Activated CD4-positive, CD25-positive, alpha-beta regulatory T cell treated with anti-CD3 and anti-CD28 coated beads, Interleukin-2, amount 50 U/mL, for 24 hours (primary cell): ENCODE measurements at regions not wholly inside any gene's neighbourhood (a gene's known extent, or its start where the extent isn't known, plus 50 kb on each side); places are given as distances from the start of the nearest gene placed in this dataset.

Source experiments
- ATAC-seq, 2 donors: fragments of 150-1000 bp; cut with Tn5 transposase; one replicate each; pipeline ENCODE4 v1.10.0; 2021; ENCODE audit warnings: mild to moderate bottlenecking in 1 of 2, moderate library complexity in 1 of 2

DNA sequence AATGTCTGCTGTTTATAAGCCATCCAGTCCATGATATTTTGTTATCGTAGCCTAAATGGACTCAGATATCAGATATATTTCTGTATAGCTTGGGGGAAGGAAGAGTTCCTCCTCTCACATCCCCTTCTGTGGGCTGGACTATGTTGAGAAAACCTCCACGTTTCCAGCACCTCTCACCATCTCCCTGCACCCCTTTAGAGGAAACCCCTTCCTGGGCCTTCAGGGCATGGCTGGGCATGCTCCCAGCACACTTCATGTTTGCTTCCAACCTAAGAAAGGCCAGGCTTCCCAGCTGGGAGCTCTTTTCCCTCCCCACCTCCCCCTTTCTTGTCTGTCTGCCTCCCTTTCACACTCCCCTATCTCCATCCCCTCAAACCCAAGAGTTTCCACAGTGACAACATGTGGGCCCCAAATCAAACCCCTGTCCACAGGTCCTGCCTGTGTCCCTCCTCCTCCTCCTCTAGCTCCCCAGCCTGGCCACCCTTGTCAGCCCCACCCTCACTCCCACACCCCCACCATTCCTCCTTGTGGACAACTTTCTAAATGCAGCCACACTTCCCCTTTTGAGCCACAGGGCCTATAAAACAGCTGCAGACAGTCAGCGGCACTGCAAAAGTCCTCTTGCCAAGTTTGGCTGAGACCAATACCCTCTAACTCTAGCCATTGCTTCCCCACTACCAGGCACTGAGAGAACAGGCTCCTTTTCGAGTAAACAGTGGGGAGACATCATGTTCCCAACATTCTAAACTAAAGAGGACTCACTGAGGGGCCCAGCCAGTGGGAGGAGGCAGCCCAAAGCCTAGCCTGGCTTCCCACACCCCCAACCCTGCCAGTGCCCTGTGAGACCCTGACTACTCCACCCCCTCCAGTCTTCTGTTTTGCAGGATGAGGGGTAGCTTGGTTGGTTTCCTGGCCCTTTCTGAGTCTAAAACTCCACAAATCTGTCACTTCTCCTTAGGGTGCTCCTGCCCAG is 120.5 kb downstream of the ZFP36L2 start:
- ATAC-seq: no peak

DNA sequence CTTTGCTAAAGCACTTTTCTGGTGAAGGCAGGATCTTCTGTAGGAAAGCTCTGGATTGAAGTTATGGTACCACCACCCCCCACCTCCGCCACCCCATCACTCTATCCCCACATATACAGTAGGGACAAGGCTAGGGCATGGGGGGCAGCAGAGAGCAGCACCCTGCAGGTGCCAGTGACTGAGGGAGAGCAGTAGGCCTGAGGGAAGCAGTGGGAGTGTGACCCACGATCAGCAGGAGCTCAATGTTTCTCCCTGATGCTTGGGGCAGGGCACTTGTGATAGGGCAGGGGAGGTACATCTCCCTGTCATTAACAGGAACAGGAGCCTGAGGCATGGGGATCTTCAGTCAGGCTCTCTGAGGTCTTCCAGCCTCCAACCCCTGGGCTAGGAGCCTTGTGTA is 121.6 kb downstream of the ZFP36L2 start:
- ATAC-seq: no peak

DNA sequence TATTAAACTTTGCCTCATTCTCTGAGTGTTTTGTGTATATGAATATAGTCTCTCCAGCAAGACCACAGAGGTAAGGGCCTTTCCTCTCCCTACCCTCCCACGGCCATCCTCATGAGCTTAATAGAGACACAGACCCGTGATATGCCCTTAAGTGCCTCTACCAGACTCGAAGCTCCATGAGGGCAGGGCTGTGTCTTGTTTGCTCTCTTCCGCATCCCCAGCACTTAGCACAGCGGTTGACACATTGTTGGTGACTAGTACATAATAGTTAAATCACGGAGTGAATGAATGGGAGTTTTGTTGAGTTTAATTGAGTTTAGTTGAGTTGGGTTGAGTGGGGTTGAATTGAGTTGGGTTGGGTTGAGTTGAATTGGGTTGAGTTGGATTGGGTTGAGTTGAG is 122.3 kb downstream of the ZFP36L2 start:
- ATAC-seq: no peak

DNA sequence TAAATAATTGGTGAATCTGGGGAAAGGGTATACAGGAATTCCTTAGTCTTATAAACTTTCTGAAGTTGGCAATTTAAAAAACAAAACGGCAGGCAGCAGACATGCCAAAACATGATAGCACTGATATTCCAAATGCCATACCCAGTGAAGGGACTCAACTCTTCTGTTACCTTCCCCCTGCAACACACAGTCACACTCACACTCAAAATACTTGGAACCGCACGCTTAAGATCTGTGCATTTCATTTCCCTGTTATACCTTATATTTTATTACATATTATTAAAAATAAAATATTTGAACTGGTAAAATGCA is 123.4 kb downstream of the ZFP36L2 start:
- ATAC-seq: no peak

DNA sequence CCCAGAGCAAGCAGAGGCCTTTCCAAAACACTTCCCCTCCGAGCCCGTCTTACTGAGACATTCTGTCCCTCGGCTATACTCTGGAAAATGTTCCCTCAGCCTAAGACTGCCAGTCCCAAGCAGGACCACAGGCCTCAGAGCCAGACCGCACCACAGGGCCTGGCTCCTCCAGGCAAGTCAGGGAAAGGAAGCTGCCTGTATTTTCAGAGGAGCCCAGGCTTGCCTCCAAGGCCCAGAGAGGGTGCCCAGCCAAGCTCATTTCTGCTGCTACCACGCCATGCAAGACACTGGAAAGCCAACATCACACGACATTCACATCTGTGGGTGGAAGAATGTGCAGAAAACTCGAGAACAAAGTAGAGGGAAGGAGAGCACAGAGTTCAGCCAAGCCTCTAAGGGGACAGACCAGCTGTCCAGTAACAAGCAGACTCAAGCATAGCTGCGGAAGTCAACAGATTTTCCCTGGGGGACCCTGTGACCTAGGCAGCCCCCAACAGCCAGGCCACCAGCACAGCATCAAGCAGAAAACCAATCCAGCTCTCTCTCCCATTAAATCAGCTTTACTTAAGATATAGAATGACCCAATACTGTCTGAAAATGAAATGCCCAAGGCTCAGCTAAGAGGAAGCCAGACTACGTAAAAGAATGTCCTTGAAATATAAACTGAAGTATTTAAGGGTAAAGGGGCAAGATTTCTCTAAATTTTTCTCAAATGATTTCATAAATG is 123.9 kb downstream of the ZFP36L2 start:
- no peak for ATAC-seq

DNA sequence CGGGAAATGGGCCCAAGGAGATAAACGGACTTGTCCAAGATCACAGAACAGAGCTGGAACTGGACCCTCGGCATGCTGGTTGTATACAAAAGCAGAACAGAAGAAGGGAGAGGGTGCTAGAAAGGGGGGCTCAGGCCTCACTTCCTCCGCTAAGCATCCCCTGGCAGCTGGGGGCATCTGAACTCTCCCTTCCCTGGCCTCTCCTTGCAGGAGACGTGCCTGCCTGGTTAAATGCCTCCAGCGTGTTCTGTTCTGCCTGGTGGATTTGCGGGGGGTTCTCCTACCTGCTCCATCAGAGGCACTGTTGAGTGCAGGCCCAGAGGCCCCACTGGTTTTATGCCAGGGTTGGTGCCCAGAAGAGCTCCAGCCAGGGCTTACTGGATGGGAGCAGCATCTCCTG is 124.7 kb downstream of the ZFP36L2 start:
- no peak for ATAC-seq

DNA sequence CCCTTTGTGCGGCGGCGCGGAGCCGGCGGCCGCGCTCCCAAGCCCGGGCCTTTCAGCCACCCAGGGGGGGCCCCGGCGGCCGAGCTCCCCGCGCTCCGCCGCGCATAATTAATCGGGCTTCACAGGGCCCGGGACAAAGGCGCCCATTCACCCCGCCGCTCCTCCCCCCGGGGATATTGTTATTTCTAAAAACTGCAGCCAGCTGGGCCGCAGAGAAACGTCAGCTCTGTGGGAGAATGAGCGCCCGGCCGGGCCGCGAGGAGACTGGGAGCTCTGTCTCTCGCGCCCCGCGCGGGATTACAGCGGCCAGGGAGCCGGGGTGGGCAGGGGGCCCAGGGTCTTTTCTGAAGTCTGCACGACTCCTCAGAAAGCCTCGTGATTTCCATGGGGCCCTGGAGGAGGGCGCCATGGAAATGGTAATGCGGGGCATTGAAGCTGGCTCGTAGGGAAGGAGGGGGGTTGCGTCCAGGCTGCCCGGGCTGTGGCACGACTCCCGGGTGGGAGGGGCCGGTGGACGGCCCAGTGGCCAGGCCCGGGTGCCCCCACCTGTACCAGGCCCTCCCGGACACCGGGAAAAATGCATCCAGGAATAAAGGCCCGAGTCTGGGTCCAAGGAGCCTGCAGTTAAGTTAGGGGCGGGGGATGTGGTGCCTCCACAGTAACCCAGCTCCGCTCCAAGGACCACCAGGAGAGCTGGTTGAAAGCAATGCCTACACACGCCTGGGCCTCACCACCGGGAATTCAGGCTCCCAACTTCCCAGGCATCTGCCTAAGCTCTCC is 125.3 kb downstream of the ZFP36L2 start:
- no peak for ATAC-seq

DNA sequence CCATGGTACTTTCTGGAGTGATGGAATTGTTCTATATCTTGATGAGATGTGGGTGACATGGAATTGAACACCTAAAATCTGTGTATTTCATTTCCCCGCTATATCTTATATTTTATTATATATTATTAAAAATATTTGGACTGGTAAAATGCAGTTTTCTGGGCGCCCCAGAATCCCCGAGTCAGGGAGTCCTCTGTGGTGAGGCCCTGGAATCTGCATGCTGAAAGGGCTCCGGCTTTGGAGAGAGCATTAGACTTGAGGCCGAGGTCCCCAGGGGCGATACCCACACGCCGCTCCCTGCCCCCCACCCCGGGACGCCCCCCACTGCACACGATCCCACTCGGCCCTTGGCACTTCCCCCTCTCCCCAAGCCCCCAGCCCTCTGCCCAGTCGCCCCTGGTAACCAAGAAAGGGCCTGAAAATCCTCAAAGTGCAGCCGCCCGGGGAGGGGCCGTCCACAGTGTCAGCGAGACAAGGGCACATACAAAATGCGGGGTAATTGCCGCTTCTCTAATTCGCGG is 126.0 kb downstream of the ZFP36L2 start:
- no peak for ATAC-seq

DNA sequence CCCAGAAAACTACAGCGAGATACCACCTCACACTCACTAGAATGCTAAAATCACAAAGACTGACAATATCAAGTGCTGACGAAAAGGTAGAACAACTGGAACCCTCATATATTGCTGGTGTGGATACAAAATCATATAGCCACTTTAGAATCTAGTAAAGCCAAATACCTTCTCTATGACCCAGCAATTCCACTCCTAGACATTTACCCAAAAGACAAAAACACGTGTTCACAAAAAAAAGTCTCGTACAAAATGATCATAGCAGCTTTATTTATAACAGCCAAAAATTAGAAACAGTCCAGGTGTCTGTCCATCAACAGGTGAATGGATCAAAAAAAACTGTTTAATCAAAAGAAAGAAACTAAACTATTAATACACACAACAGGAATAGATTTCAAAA is 126.6 kb downstream of the ZFP36L2 start:
- ATAC-seq: no peak

DNA sequence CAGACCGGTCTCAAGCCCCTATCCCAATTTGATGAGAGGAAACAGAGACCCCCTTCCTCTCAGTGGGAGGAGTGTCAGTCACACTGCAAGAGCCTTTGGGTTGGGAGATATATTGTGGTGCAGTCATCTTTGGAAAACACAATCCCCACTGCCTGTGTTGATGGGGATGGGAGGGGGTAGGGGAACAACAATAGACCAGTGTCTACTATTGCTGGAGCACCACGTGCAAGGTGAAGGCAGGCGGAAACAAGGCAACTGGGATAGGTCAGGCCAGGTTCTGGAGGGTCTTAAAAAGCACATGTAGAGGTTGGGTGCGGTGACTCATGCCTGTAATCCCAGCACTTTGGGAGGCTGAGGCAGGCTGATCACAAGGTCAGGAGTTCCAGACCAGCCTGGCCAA is 127.9 kb downstream of the ZFP36L2 start:
- ATAC-seq: no peak

DNA sequence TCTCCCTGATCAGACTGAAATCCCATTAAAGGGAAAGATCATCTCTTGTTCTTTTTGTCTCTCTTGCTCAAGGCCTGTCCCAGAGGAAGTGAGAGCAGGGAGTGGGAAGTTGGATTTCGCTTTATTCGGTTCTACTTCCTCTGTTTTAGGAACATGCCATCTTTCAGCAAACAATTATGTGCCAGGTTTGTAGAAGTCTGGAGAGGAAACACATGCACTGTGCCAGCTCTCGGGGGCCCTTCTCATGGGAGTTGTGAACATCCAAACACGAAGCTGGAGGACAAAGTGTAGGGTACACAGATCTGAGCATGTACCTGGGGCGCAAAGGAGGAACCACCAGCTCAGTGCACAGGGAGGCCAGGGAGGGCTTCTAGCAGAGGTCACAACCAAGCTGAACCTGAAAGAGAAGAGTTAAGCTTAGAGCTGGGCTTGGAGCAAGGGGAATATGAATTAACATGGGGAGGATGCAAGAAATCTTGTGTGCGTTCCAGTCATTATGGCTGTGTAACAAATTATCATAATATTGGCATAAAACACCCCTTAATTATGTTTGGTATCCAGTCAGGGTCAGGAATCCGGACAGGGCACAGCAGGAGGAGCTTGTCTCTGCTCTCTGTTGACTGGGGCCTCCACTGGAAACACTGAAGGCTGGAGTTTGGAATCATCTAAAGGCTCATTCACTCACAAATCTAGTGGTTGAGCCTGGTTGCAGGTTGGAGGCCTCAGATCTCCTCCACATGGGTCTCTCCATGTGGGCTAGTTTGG is 128.6 kb downstream of the ZFP36L2 start:
- ATAC-seq: no peak

DNA sequence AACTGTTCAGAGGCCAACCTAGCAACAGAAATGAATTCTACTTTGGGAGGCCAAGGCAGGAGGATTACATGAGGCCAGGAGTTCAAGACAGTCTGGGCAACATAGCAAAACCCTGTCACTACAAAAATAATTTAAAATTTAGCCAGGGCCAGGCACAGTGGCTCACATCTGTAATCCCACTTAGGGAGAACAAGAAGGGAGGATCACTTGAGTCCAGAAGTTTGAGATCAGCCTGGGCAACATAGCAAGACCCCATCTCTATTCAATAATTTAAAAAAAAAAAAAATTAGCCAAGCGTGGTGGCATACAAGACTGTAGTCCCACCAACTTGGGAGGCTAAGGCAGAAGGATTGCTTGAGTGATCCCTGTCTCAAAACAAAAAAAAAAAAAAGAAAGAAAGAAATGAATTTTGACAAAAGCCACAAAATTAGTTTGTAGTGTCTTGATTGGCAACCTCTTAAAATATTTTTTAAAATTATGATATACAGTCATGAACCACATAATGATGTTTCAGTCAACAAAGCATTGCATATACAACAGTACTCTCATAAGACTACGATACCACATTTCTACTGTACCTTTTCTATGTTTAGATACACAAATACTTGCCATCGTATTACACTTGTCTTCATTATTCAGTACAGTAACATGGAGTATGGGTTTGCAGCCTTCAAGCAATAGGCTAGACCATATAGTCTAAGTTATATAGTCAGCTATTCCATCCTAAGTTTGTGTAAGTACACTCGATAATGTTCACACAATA is 130.7 kb downstream of the ZFP36L2 start:
- ATAC-seq: no peak

DNA sequence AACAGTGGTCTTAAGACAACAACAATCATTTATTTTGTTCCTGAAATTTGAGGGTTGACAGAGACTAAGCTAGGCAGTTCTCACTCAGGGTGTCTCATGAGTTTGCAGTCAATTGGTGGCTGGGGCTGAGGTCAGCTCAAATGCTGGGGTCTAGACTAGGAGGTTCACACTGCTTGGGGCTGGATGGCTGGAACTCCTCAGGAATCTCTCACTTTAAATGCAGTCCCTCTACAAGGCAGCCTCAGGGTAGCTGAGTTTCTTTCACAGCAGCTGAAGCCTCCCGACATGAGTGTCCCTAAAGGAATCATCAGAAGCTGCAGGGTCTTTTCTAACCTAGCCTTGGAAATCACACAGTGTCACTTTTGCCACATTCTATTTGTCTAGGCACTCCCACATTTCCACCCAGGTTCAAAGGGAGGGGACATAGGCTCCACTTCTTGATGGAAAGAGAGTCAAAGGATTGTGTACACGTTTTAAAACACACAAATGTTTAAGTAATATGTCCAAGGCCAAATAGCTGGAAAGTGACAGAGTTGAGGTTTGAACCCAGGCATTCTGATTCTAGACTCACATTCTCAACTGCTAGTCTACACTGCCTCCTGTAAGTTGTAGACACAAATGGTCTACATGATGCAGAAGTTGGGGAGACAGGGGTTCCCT is 133.8 kb downstream of the ZFP36L2 start:
- no peak for ATAC-seq

DNA sequence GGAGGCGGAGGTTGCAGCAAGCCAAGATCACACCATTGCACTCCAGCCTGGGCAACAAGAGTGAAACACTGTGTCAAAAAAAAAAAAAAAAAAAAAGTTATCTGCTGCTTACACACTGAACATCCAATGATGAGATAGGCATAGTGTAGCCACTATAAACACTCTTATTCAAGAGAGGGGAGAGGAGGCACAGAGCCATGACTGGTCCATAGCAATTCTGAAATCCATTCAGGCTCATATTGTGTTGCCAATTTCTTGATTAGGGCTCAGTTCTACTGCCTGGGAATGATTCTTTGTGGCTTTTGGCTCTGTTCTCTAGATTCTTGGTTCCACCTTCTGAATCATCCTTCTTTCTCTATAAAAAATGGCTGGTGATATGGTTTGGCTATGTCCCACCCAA is 136.1 kb downstream of the ZFP36L2 start:
- ATAC-seq: no peak

DNA sequence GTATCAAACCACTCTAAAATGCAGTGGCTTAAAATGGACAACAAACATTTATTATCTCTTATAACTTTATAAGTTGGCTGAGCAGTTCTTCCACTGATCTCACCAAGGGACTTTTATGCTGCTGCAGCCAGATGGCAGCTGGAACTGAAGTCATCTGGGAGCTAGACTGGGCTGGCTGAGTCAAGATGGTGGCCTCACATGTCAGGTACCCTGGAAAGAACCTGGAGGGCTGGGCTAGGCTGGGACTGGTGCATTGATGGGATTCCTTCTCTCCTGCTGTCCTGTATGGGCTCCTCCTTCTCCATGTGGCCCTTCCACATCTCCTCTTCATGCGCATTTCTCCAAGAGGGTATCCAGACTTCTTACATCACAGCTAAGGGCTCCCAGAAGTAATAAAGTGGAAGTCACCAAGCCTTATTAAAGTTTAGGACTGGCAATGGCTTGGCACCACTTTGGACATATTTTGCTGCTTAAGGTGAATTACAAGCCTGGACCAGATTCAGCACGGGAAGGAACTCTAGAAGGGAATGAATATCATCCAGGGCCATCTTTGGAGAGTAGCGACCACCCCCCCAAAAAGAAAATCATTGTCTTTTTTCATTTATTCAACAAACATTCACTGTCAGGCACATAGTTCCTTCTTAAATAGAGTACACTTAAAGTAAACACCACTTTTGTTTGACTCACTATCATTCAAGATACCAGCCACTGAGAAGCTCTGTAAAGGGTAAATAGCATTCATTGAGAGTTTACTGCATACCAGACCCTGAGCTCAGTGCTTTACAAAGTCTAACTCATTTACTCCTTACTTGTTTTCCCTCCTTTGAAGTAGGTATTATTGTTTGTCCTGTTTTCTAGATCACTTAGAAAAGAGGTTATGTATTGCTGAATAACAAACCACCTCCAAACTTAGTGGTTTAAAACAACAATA is 138.0 kb downstream of the ZFP36L2 start:
- no peak for ATAC-seq

DNA sequence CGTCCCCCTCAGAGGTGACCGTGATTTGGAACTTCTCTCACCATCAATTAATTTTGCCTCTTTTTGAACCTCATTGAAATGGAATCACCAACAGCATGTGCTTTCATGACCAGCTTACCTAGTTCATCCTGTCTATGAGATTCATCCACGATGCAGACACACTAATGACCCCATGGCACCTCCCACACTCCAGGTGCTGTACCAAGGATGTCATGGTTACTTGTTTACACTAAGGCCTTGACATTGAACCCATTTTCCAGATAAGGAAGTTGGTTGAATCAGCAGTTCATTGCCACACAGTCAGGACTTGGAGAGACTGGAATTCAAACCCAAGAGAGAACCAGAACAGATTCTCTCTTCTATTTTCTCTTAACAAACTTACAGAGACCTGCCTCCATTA is 139.0 kb downstream of the ZFP36L2 start:
- ATAC-seq: no peak

DNA sequence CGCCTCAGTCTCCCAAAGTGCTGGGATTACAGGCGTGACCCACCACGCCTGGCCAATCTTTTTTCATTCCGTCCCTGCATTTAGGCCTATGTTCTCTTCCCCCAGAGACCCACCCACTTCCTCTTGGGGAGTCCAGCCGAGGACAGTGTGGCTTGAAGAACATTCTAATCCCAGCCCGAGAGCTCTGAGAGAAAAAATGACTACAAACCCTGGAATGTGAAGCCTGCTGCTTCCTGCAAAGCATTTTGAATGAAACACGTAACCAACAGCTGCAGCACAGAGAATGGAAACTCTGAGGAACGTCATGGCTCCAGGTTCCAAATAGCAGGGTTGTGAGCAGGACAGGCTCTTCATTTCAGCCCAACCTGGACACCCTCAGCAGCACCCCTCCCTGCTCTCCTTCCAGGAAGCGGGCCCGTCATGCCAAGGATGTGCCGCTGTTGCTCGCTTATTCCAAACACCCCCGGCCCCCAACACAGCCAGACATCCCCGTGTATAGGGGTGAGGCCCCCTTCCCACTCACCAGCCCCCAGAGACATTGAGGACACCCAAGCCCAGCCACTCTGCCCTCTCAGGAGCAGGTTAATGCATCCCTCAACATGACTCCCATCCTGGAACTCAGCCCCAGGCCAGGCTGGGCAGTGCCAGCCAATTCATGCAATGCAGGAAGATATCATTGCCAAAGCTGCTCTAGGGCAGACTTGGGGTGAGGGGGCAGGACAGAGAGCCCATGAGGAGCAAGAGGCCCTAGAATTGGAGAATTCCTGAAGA is 139.8 kb downstream of the ZFP36L2 start:
- no peak for ATAC-seq

DNA sequence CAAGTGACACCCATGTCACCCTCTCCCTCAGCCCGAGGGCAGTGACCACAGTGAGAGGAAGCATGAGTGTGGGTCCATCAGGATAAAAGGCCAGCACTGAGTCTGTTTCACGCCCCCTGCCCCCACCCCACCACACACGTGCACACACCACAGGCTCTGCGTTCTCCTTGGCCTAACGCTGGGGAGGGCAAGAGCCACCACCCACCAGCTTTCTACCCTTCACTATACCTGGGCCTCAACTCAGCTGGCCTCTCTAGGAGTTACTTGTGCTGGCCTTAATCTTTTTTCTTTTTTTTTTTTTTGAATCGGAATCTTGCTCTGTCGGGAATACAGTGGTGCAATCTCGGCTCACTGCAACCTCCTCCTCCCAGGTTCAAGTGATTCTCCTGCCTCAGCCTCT is 140.5 kb downstream of the ZFP36L2 start:
- ATAC-seq: no peak

DNA sequence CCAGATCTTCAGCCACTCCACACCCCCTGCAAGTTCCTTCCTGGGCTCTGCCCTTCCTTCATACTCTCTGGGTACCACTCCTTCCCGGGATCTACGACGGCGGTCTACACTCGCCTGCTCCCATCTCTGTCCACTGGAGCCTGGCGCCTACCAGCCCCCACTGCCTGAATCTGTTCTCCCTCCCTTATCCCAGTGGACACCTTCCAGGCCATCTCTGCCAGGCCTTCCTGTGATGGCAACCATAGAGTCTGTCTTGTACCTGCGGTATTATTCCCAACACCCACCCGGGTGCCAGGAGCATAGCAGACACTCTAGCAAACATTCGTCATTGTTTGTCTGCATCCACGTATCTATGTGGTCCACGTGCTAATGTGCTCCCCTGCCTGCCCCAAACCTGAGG is 140.9 kb downstream of the ZFP36L2 start:
- no peak for ATAC-seq
